H9 (cell line): ENCODE measurements at regions not wholly inside any gene's neighbourhood (a gene's known extent, or its start where the extent isn't known, plus 50 kb on each side); places are given as distances from the start of the nearest gene placed in this dataset.

Experiments
- DNase-seq: peaks from one replicate; pipeline ENCODE4 v3.0.0-alpha.2; 2017
- H2AFZ ChIP-seq: one replicate; pipeline ENCODE4 v1.6.1; 2013; ENCODE audit warnings: mild to moderate bottlenecking, low read length, control low read depth, moderate library complexity
- H2AK5ac ChIP-seq: 2 replicates; pipeline ENCODE4 v1.6.1; 2013; ENCODE audit warnings: low read length, control low read depth, mixed read lengths; ENCODE audit not compliant: insufficient read length
- H2BK120ac ChIP-seq: one replicate; pipeline ENCODE4 v1.6.1; 2013; ENCODE audit warnings: low read depth, mild to moderate bottlenecking, low read length, control low read depth, inconsistent platforms; ENCODE audit not compliant: poor library complexity, severe bottlenecking
- H2BK12ac ChIP-seq: 2 replicates; pipeline ENCODE4 v1.6.1; 2013; ENCODE audit warnings: low read length, control low read depth, mixed read lengths, low read depth; ENCODE audit not compliant: insufficient read length
- H2BK15ac ChIP-seq: 2 replicates; pipeline ENCODE4 v1.6.1; 2013; ENCODE audit warnings: low read depth, low read length, control low read depth
- H2BK20ac ChIP-seq: one replicate; pipeline ENCODE4 v1.6.1; 2013; ENCODE audit warnings: low read depth, mild to moderate bottlenecking, low read length, control low read depth, inconsistent platforms; ENCODE audit not compliant: poor library complexity, severe bottlenecking
- H2BK5ac ChIP-seq: 2 replicates; pipeline ENCODE4 v1.6.1; 2013; ENCODE audit warnings: low read length, control low read depth, mixed read lengths; ENCODE audit not compliant: insufficient read length
- H3K14ac ChIP-seq: 2 replicates; pipeline ENCODE4 v1.6.1; 2013; ENCODE audit warnings: low read length, control low read depth; ENCODE audit not compliant: insufficient read depth
- H3K18ac ChIP-seq: 2 replicates; pipeline ENCODE4 v1.6.1; 2013; ENCODE audit warnings: low read depth, mild to moderate bottlenecking, mixed read lengths, low read length, control low read depth; ENCODE audit not compliant: insufficient read length
- H3K23ac ChIP-seq: 2 replicates; pipeline ENCODE4 v1.6.1; 2013; ENCODE audit warnings: low read length, control low read depth, mixed read lengths, low read depth; ENCODE audit not compliant: insufficient read length
- H3K23me2 ChIP-seq: 2 replicates; pipeline ENCODE4 v1.6.1; 2013; ENCODE audit warnings: low read depth, mild to moderate bottlenecking, mixed read lengths, low read length, control low read depth; ENCODE audit not compliant: insufficient read length, poor library complexity, severe bottlenecking
- H3K27ac ChIP-seq: 2 replicates; pipeline ENCODE4 v1.5.1; 2013; ENCODE audit warnings: low read length, control low read depth, mixed read lengths, low read depth; ENCODE audit not compliant: insufficient read length
- H3K27me3 ChIP-seq: 2 replicates; pipeline ENCODE4 v1.6.1; 2013; ENCODE audit warnings: low read length, control low read depth, inconsistent platforms; ENCODE audit not compliant: insufficient read depth
- H3K4ac ChIP-seq: 2 replicates; pipeline ENCODE4 v1.6.1; 2013; ENCODE audit warnings: low read depth, mild to moderate bottlenecking, control low read depth, inconsistent platforms, low read length, moderate library complexity
- H3K4me1 ChIP-seq: 2 replicates; pipeline ENCODE4 v1.6.1; 2013; ENCODE audit warnings: low read length, control low read depth, inconsistent platforms; ENCODE audit not compliant: insufficient read depth
- H3K4me2 ChIP-seq: 2 replicates; pipeline ENCODE4 v1.6.1; 2013; ENCODE audit warnings: low read length, control low read depth, mixed read lengths; ENCODE audit not compliant: insufficient read length, insufficient read depth
- H3K56ac ChIP-seq: 2 replicates; pipeline ENCODE4 v1.6.1; 2013; ENCODE audit warnings: low read depth, mild to moderate bottlenecking, mixed read lengths, low read length, control low read depth; ENCODE audit not compliant: insufficient read length
- H3K79me1 ChIP-seq: 2 replicates; pipeline ENCODE4 v1.6.1; 2013; ENCODE audit warnings: low read depth, mild to moderate bottlenecking, moderate library complexity, low read length, control low read depth, inconsistent platforms; ENCODE audit not compliant: insufficient read depth, poor library complexity, severe bottlenecking
- H3K79me2 ChIP-seq: 2 replicates; pipeline ENCODE4 v1.6.1; 2013; ENCODE audit warnings: low read length, control low read depth, inconsistent platforms; ENCODE audit not compliant: insufficient read depth
- H3K9ac ChIP-seq: 2 replicates; pipeline ENCODE4 v1.6.1; 2013; ENCODE audit warnings: low read length, control low read depth, mixed read lengths; ENCODE audit not compliant: insufficient read length; ENCODE audit errors: extremely low read depth
- H3K9me3 ChIP-seq: one replicate; pipeline ENCODE4 v1.6.1; 2013; ENCODE audit warnings: low read depth, low read length, inconsistent platforms; ENCODE audit not compliant: control insufficient read depth
- H3T11ph ChIP-seq: one replicate; pipeline ENCODE4 v1.6.1; 2013; ENCODE audit warnings: mild to moderate bottlenecking, low read length, control low read depth, inconsistent platforms
- H4K20me1 ChIP-seq: one replicate; pipeline ENCODE4 v1.6.1; 2013; ENCODE audit not compliant: control insufficient read depth, insufficient read length, insufficient read depth
- H4K5ac ChIP-seq: 2 replicates; pipeline ENCODE4 v1.6.1; 2013; ENCODE audit warnings: low read depth, mild to moderate bottlenecking, mixed read lengths, low read length, control low read depth; ENCODE audit not compliant: insufficient read length
- H4K8ac ChIP-seq: replicated peaks from 2 replicates; pipeline ENCODE4 v1.6.1; 2013; ENCODE audit warnings: low read length, control low read depth, mixed read lengths, low read depth; ENCODE audit not compliant: insufficient read length
- H4K91ac ChIP-seq: 2 replicates; pipeline ENCODE4 v1.6.1; 2013; ENCODE audit warnings: low read depth, mild to moderate bottlenecking, moderate library complexity, mixed read lengths, low read length, control low read depth; ENCODE audit not compliant: insufficient read length
- H3K27ac Mint-ChIP-seq, 3 experiments: 2 replicates in 2 of 3; 3 replicates in 1 of 3; pipeline ENCODE4 v1.8.0; 2020 to 2021; ENCODE audit warnings: mixed read lengths in 3 of 3, mild to moderate bottlenecking in 1 of 3, moderate library complexity in 1 of 3
- H3K27me3 Mint-ChIP-seq: 2 replicates; pipeline ENCODE4 v1.8.0; 2021; ENCODE audit warnings: low read depth, mild to moderate bottlenecking, moderate library complexity, mixed read lengths
- H3K36me3 Mint-ChIP-seq, 3 experiments: 2 replicates in 2 of 3; 3 replicates in 1 of 3; pipeline ENCODE4 v1.8.0; 2020 to 2021; ENCODE audit warnings: low read depth in 3 of 3, mixed read lengths in 3 of 3; ENCODE audit not compliant: insufficient read depth in 1 of 3
- H3K4me1 Mint-ChIP-seq, 2 experiments: 2 replicates each; pipeline ENCODE4 v1.8.0; 2020; ENCODE audit warnings: mixed read lengths in 2 of 2
- H3K4me3 Mint-ChIP-seq, 2 experiments: 2 replicates in 1 of 2; 3 replicates in 1 of 2; pipeline ENCODE4 v1.8.0; 2020 to 2021; ENCODE audit warnings: mild to moderate bottlenecking in 2 of 2, mixed read lengths in 2 of 2, moderate library complexity in 1 of 2
- H3K9me3 Mint-ChIP-seq, 2 experiments: 2 replicates in 1 of 2; 3 replicates in 1 of 2; pipeline ENCODE4 v1.8.0; 2020; ENCODE audit warnings: mild to moderate bottlenecking in 2 of 2, mixed read lengths in 2 of 2, moderate library complexity in 1 of 2
- CTCF ChIP-seq: fragments of 200-600 bp; sonication (generic); conservative IDR thresholded peaks from 3 replicates; pipeline ENCODE4 v1.8.0; 2021; ENCODE audit warnings: antibody characterized with exemption, mild to moderate bottlenecking

- Histone ChIP-seq H2BK20ac (no peak overlapping the region), H3K79me1 (no peaks in the 10 kb centered on the region), H3K23me2 (no peaks in the 10 kb centered on the region), H3K9me3 (no peaks in the 10 kb centered on the region), H4K91ac (no peak overlapping the region), H3K56ac (no peak overlapping the region), H2BK5ac (no peak overlapping the region), H3K4me1 (no peaks in the 10 kb centered on the region), H3K18ac (no peak overlapping the region), H3T11ph (no peak overlapping the region), H2AK5ac (no peak overlapping the region), H2BK12ac (no peak overlapping the region), H3K27me3 (no peaks in the 10 kb centered on the region), H3K9ac (no peak overlapping the region), H3K79me2 (no peaks in the 10 kb centered on the region), H2BK15ac (no peak overlapping the region), H3K27ac (no peak overlapping the region), H4K20me1 (no peaks in the 10 kb centered on the region), H4K8ac (no peak overlapping the region), H3K4me2 (no peak overlapping the region), H3K23ac (no peak overlapping the region), H2AFZ (no peak overlapping the region), H3K14ac (no peak overlapping the region), H4K5ac (no peak overlapping the region), H2BK120ac (no peak overlapping the region), H3K4ac (no peak overlapping the region)
- Mint-ChIP-seq H3K4me1 (peaks cover 12% of the 10 kb centered on the region in 2 experiments), H3K9me3 (peaks cover 3 to 7% of the 10 kb centered on the region in 2 experiments; a peak in 3 of 5 replicates), H3K27ac (no peak overlapping the region; a peak in 1 of 7 replicates), H3K4me3 (no peak overlapping the region), H3K36me3 (peaks cover 0 to 2% (median 0%) of the 10 kb centered on the region in 3 experiments; a peak in 2 of 7 replicates), H3K27me3 (no peaks in the 10 kb centered on the region)
- TF ChIP-seq CTCF, result no peak
- DNase-seq, result no peak
Measured at GRCh38 chr2:128894896-128895295, 576.2 kb upstream of the HS6ST1 start.
